HG03280 (cell line): ENCODE measurements at regions not wholly inside any gene's neighbourhood (a gene's known extent, or its start where the extent isn't known, plus 50 kb on each side); places are given as distances from the start of the nearest gene placed in this dataset.
"Not testable (repeated sequence)": the region's sequence is repeated elsewhere in the genome, so short reads cannot be mapped to it uniquely, and the experiment has no call there.

Experiments used
- ATAC-seq: cut with Tn5 transposase; IDR thresholded peaks from one replicate; pipeline ENCODE4 v1.9.1; 2021; ENCODE audit warnings: mild to moderate bottlenecking, moderate library complexity; ENCODE audit not compliant: unreplicated experiment

DNA sequence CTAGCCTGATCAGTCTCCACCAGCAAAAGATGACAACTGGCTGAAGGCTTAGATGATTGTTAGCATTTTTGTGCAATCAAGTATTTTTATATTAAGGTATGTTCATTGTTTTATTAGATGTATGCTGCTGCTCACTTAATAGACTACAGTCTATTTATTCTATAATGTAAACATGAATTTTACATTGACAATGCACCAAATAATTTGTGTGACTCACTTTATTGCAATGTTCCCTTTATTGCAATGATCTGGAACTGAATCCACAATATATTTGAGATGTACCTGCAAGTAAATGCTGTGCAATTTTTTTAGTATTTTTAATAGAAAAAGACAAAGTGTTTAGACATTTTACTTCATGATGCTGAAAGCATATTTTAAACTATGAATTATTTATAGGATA, 896.5 kb downstream of the AMY1C start:
- no peak for ATAC-seq

DNA sequence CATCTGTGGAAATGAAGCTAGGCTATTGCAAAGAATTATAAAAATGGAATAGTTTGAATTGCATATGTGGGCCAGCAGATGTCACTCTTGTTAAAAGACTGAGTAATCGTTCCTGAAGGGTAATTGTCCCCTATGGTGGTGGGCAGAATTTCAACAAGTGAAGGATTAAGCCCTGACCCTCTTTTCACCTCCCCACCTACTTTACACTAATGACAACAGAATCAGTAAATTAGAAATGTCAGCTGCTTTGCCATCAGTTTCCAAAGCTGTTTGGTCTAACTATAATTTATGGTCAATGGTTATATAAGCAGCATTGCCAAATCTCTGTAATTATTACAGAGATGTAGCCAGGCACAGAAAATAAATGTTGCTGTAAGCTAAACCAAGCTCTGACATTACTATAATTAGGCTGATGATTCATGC, 898.6 kb downstream of the AMY1C start:
- ATAC-seq, result no peak

DNA sequence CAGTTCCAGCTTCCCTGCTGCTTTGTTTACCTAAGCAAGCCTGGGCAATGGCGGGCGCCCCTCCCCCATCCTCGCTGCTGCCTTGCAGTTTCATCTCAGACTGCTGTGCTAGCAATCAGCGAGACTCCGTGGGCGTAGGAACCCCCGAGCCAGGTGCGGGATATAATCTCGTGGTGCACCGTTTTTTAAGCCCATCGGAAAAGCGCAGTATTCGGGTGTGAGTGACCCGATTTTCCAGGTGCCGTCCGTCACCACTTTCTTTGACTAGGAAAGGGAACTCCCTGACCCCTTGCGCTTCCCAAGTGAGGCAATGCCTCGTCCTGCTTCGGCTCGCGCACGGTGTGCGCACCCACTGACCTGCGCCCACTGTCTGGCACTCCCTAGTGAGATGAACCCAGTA, 914.7 kb downstream of the AMY1C start:
- ATAC-seq, result not testable (repeated sequence)

DNA sequence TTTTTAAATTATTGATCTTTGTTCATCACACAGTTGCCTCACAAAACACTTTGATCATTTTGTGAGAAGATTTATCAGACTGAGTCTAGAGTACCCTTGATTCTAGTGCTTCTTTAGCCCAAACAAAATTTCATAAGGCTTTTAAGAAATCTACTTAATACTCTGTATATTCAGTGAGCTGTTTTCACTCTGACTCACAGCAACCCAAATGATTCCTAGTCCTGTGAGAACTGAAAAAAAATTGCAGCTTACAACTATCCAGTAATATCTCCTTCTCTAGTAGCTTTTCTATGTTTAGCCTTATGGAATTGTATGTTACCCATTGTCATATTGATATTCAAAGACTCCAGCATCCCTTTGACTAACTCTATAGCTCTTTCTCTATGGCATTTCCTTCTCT, 915.6 kb downstream of the AMY1C start:
- no peak for ATAC-seq

DNA sequence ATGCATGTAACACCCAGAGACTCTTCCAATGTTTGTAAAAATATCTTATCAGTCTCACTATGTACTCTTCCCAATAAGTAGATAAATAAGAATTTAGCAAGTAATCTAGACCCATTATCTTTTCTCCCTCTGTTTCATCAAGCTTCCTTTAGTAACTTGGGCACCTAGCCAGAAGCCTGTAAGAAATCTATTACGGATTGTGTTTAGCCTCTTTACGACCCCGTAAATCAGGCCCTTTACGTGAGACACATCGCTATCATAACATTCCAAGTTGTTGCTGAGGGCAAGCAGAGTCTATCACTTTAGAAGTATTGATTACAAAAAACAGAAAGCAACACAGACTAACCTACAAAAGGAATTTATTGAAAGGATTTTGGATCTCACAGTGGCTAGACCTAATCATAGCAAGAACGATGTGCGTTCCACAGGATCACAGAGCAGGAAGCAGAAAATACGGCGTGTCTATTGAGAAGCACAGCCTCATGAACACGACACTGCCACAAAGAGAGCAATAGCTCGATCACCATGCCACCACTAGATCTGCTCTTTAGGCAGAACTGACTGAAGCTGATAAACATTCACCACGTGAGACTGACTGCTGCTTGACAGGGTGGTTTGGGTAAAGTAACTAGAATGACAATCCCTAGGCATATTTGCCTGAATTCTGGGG, 922.1 kb downstream of the AMY1C start:
- no peak for ATAC-seq

DNA sequence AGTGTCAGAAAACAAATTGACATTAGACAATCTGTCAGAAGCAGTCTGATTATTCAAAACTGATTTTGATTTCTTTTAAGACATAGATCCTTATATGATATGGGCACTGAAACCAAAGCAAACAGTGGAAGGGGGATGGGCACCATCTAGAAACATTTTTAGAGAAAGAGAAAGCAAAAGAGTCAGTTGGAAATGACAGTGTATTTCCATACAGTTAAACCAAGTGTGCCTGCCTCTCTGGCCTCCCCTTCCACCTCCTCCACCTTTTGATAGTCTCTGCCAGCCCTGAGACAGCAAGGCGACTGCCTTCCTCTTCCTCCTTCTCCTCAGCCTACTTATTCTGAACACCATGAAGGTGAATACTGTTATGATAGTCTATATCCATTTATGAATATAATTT, 949.7 kb downstream of the AMY1C start:
- ATAC-seq, result no peak

DNA sequence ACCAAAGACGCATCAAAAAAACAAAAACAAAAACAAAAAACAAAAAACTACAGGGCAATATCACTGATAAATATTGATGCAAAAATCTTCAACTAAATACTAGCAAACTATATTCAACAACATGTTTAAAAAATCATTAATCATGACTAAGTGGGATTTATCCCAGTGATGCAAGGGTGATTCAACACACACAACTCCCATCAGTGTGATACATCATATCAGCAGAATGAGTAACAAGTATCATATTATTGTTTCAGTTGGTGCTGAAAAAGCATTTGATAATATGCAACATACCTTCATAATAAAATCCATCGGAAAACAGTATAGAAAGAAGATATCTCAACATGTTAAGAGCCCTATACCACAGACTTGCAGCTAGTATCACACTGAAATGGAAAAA, 953.0 kb downstream of the AMY1C start:
- no peak for ATAC-seq

DNA sequence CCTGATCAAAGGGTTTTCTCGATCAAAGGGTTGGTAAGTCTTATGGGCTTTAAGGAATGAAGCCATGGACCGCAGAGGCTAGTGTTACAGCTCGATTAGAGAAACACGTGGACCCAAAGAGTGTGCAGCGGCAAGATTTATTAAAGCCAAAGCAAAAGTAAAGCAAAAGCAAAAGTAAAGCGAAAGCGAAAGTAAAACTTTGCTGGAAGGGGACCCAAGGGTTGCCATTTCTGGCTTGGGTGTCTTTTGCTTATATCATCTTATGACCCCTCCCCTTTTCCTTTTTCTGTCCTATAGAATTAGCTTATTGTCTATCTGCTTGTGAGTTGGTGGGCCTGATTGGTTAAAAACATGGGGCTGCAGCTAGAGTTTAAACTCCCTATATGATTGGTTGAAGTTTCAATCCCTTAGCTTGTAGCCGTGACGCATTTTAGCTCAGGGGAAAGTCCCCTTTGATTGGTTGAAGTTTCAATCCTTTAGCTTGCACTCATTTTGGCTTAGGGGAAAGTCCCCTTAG, 957.0 kb downstream of the AMY1C start:
- ATAC-seq, result no peak

DNA sequence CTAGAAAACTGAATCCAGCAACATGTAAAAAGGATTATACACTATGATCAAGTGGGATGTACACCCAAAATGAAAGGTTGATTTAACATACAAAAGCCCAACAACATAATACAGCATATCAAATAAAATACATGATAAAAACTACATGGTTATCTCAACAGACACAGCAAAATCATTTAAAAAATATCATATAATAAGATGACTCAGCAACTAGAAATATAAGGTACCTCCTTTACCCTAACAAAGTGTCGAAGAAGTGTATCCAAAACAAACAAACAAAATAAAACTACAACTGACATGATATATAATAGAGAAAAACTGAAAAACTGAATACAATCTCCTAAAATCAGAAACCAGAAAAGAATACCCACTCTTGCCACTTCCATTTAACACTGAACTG, 969.1 kb downstream of the AMY1C start:
- ATAC-seq, result no peak

DNA sequence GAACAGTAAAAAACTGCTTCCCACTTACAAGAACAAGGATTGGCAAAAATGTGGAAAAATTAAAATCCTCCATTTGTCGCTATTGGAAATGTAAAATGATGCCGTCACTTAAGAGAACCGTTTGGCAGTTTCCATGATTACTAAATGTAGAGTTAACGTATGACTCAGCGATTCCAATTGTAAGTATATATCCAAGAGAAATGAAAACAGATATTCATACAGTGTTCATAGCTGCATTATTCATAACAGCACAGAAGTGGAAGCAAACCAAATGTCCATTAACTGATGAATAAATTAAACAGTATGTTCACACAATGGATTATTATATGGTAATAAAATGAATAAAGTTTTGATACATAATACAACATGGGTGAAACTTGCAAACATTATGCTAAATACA, 971.0 kb downstream of the AMY1C start:
- ATAC-seq, result no peak

DNA sequence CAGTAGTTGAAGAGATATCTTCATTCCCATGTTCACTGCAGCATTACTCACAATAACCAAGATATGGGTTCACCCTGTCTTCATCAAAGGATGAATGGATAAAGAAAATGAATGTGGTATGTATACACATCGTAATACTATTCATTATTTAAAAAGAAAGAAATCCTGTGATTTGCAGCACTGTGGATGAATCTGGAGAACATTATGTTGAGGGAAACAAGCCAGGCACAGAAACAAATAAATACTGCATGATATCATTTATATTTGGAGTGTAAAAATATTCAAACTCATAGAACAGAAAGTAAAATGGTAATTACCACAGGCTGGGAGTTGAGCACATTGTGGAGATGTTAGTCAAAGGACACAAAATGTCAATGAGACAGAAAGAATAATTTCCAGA, 977.2 kb downstream of the AMY1C start:
- ATAC-seq, result no peak

DNA sequence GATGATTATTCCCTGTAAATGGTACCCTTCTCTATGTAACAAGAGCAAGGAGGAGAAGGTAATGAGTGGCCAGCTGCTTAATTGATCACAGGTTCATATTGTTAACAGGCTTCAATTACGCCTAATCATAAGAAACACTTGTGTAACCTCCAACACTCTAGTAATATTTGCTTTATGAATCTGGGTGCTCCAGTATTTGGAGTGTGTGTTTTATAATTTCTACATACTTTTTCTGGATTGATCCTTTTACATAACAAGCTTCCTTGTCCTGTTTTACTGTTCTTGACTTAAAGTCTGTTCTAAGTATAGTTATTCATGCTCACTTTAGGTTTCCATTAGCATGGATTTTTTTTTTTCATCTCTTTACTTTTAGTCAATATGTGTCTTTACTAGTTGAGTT, 984.2 kb downstream of the AMY1C start:
- ATAC-seq, result no peak

DNA sequence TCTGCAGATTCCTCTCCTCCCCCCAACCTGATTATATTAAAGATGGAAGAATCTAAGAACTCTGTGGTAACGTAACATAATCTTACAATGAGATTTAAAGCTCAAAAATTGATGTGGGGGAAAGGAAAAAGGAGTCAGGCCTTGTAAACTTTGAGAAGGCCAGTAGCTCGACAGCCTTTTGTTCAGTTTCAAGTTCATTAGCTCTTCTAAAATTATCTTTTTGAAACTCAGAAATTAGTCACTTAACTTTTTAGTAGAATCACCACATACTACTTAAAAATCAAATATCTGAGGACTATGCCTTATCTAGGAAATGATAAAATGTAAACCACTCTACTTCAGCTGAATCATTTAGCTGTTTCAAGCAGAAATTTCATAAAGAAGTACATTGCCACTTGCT, 996.2 kb downstream of the AMY1C start:
- ATAC-seq, result no peak

DNA sequence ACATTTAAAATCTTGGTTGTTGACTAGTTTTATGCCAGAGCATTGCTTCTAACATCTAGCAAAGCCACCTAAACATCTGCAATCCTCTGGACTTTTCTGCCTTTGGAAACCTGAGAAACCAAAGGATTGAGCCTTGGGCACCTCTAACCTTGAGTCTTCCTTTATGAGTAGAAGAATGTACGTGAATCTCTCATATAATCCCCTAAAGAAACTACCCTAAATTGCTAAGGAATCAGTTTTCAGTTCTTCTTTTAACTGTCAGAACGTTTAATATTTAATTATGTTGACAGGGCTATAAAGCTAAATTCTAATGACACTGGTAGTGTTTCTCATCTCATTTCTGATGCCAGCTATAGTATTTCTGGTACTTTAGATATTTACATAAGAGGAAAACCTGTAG, 997.3 kb downstream of the AMY1C start:
- ATAC-seq, result no peak

DNA sequence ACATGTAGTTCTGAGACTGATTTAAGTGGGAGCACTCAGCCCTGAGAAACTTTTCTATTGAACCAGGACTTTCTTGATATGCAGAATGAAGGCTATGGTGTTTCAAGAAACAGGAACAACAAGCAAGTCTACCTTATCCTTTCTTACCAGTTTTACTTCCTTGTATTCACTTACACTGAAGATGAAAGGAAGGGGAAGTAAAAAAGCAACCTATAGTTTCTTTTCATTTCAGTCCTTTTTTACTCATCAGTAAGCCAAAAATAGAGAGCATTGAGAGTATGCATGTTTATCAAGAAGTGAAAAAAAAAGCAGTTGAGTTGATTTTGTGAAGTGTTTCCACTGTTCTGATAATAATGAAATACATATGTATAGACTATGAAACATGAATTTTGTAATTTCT, 1010.3 kb downstream of the AMY1C start:
- peak; percentile 79 for ATAC-seq

DNA sequence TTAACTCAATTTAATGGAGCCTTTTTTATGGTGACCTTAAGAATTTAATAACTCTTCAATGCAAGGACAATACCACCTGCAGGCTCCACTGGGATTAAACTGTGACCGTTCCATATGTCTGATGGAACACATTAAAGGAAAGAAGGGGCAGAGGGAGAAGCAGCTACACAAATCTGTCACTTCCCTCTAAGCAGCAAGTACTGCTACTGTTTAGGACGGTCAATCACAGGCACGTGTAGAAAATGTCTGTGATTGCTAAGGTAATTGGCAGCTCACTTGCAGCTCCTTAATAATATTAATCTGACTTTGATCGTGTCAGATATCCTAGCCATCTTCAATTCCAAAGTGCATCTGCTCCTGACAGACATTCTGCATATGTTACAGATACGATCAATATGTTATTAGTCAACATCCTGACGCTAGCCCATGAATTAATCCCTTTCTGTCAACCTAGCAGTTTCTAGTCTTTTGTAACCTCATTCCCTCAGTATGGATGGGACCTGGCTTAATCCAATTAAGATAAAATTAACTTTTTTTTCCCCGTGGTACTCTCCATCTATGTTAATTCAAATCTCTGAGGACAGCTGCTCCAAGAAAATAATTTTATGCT, 1012.4 kb downstream of the AMY1C start:
- ATAC-seq, result no peak

DNA sequence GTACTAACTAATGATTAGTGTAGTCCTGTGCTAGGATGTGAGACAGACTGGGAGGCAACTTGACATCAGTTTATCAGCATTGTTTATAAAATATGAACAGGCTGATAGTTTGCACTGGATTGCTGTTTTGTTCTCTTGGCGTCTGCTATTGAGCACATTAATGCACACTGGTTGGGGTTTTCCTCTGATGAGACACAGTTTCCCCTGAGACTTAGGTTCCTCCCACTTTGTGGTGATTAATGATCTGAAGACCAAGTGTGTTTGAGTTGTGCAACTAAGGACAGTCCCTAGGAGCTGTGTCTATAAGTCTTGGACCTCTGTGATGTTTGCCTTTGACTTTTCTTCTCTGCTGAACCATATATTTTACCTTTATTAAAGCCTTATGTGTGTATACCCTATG, 1015.4 kb downstream of the AMY1C start:
- ATAC-seq, result peak; percentile 75

DNA sequence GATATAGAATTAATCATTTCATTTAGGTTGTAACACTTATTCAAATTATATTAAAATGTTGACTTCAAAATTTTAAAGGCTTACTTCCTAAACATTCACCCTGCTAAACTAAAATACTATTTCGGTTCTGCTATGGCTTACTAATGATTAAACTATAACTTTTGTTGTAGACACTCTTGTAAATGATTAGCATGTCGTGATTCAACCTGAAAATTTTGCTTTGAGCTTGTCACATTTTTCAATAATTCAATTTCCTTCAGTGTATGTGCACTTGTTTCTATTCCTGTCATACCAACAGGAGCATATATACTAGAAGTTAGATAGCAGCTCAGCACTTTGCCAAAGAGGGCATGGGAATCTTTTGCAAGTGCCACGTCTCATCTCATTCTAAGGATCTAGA, 1018.8 kb downstream of the AMY1C start:
- ATAC-seq, result no peak

DNA sequence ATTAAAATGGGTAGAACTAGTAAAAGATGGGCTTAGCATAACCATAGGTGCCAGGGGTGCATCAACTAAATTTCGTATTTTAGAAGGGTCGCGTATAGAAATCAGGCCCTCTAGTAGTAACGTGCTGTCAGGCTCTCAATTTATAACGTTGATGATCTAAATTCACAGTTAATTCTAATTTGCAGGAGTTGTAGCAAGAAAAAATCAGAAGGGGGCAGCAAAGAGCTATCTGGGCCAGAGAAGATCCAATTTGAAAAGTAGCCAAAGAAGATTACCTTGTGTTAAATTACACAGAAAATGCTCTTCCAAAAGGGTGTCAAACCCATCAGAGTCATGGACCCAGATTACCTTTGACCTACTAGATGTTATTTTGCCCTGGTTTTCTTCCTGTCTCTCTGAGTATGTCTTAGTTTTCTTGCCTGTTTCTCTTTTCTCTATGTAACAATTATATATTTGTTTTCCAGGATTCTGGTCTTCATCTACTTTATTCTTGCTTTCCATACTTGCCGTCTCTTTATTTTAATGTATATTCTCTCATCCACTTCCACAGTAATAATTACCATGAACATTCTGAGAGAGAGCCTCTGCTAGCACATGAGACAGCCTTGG, 1030.9 kb downstream of the AMY1C start:
- ATAC-seq, result peak; percentile 63

DNA sequence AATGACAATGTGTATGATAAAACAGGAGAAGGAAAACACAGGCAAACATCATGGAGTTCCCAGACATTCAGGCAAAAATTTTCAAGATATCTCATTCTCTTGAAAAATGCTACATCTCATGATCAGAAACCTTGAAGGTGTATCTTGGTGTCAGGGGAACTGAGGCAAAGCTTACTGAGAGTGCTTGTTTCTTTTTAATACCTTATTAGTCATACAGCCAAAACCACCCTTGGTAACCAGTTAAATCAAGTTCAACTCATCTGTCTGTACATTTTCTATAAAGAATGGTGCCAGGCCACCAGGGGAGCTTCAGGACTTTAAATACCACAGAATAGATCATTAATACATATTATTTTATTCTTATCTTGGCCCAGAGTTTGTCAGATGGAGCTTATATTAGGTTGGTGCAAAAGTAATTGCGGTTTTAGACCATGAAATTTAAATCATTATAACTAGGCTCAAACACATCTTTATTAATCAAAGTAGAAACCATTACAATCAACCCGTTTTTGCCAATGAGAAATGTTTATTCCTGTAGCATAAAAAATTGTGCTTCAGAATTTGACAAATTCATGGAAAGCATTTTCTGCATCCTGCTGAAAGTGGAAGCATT, 1036.0 kb downstream of the AMY1C start:
- no peak for ATAC-seq

DNA sequence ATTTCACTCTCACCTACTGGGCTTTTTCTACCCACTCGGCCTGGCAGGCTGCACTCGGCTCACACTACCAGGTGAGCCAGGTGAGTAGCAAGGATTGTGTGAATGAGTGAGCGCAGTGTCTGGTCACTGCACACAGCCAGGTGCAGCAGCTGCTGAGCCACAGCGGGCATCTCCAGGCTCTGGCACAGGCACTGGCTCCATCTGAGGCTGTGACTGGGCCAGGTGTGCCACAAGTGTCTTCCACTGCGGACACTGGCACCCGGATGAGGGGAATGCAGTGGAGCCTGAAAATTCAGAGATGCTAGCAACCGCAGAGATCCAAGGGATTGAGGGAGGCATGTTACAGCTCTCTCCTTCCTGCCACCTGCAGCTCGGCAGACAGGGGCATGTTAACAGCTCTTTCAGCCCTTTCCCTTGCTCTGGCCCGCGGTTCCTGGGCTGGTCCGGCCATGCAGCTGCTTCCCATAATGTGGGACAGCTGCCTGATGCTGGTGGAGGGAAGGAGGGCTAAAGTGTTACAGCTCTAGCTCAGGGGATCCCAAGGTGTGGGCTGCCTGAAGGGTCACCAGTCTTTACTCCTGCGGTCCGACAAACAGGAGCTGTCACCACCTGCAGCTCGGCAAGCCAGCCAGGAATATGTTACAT, 1038.3 kb downstream of the AMY1C start:
- no peak for ATAC-seq
